GM21576 (cell line): ENCODE measurements at regions not wholly inside any gene's neighbourhood (a gene's known extent, or its start where the extent isn't known, plus 50 kb on each side); places are given as distances from the start of the nearest gene placed in this dataset.
A peak's percentile ranks its signal among the peaks of the same experiment; 100 is the strongest.
"Not testable (repeated sequence)": the region's sequence is repeated elsewhere in the genome, so short reads cannot be mapped to it uniquely, and the experiment has no call there.

Experiments
- ATAC-seq: cut with Tn5 transposase; IDR thresholded peaks from one replicate; pipeline ENCODE4 v1.9.1; 2021; ENCODE audit warnings: mild to moderate bottlenecking, moderate library complexity; ENCODE audit not compliant: unreplicated experiment

DNA sequence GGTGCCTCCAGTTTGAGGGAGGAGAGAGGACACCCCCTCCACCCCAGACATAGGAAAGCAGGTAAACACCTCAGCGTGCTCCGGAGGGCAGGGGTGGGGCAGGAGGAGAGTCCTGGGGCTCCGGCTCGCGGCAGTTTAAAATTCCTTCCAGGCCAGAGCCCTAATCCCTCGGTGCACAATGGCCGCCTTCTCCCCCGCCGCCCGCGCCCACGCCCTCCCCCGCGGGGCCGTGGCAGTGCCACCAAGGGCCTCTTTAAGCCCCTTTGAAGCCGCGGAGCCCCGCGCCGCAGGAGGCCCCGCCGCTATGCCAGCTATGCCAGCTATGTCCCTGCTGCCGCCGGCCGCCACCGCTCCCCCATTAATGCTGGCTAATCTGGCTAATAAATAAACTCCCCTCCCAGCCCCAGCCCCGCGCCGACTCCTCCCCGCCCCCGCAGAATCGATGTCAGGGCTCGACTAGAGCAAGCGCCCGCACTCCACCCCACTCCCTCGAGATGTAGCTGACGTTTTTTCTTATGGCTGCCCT is 125.1 kb downstream of the MRPL14 start:
- ATAC-seq = no peak

- ATAC-seq = no peak
Observed at GRCh38 chr6:44001318-44002066, 125.8 kb downstream of the MRPL14 start.

DNA sequence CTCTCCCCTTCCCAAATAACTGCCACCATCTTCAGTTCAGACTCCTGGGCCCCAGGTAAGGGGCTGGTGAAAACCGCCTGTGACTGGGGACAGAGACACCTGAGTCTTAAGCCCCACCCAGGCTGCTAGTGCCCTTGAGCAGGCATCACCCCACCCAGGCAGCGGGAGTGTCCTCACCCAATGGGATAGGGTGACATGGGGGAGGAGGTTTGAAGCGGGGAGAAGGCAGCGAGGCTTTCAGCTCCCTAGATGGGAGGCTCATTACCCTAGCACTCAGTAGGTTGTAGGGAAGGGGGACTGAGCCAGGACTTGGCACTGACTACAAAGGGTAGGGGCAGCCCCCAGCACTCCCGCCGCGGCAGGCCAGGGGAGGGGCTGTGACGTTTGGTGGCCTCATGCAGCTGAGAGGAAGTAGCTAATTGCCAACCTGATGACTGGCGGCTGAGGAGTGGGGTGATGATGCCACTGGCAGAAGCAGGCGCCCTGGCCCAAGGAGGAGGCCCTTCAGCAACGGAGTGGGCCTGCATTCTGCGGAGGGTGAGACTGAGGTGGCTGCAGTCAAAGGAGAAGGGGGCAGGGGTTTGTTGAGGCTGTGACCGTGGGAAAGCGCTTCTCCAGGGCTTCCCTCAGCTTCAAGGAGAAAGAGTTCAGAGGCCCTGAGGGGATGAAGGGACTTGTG is 126.9 kb downstream of the MRPL14 start:
- peak; percentile 48 for ATAC-seq

DNA sequence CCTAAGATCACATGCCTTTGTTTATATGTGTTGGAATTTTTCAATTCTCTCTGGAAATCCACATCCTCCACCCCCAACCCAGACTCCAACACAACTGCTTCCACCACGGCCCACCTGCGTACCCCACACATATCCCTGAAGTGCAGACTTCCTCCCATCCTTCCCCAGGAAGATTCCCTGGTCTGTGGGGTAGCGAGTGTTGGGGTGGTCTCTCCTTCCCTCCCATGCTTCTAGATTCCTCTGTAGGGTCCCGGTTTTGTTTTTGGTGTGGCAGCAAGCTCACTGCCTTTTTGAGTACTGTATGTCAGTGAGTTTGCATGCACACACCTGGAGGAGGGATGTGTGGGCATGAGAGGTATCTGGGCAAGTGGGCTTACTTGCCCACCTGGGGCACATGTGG is 127.6 kb downstream of the MRPL14 start:
- ATAC-seq = no peak

- not testable (repeated sequence) for ATAC-seq
Observed at GRCh38 chr6:43998592-43999243, 128.5 kb downstream of the MRPL14 start.

- ATAC-seq = not testable (repeated sequence)
Observed at GRCh38 chr6:43997990-43998585, 129.2 kb downstream of the MRPL14 start.

DNA sequence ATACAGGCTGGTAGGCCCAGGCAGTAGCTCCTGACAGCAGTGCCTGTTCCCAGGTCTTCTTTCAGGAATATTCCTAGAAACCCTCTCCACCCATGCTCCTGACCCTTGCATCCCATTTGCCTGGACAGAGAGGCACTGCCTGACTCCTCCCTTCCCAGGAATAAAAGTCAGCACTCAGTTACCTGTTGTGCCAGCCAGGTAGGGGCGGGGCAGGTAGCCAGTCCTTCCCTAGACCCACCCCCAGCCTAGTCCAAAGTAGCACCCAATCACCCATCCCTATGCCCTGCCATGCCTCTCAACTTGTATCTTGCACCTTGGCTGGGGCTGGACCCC is 129.9 kb downstream of the MRPL14 start:
- no peak for ATAC-seq

DNA sequence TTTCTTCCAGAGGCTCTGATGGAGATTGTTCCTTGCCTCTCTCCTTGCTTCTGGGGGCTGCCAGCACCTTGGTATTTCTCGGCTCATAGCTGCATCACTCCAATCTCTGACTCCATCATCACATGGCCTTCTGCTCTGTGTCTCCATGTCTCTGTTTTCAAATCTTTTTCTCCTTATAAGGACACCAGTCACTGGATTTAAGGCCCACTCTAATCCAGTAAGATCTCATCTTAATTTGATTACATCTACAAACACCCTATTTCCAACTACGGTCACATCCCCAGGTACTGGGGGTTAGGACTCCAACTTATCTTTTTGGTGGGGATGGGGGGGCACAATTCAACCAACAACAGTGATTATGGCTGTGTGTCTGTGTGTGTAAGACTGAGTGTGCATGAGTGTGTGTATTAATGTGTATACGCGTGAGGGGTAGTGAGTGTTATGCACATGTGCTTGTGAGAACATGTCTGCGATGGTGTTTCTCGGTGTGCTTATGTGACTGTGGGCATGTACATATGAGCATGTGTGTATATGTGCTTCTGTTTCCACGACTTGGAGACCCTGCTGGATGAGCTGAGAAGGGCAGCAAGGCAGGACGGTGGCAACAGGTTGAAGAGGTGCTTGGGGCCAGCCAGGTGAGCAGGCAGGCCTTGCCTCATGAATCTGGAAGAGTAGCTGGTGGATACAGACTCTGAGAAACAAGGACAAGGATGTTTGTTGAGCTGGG is 130.5 kb downstream of the MRPL14 start:
- no peak for ATAC-seq

DNA sequence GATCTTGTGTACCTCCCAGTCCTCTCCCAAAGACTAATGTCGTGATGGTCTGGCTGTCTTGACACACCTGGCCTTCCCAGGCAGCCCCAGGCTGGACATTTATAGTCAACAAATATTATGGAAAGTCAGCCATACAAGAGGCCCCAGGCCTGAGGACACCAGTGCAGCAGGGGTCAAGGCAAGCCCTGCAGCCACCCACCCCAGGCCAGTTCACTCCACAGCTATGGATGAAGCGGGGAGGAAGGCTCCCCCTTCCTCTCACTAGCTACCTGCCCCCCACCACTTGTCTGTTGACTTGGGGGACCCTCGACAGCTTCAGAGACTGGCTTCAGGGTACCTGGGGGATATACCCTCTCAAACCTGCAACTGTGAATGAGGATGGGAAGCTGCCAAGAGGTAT is 132.1 kb downstream of the MRPL14 start:
- ATAC-seq = no peak

DNA sequence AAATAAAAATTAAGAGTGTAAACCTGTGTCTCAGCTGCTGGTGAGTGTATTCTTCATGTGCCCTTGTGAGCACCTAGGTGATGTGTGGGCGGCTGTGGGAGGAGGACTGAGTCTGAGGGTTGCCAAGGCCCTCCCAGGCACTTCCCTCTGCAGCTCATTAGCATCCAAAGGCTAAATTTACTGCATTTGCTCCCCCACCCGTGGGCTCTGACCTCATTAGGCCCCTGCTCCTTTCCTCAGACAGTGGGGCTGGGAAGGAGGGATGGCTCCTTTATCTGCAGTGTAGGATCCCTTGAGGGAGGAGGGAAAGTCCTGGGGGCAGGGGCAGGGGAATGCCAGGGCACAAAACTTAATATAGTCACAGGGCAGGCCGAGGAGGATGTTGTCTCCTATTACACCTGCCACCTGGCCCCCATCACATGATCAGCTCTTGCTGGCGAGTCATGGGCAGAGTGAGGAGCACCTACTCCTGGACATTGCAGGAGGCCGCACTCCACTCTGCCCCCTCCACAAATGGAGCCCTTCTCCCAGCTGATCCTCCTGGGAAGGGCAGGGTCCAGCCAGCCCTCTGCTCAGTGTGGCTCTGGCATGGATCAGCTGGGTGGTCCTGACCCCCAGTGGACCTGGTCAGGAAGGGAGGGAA is 133.2 kb downstream of the MRPL14 start:
- ATAC-seq = no peak

GRCh38 chr6:43992783-43993644 is 134.2 kb downstream of the MRPL14 start:
- no peak for ATAC-seq

GRCh38 chr6:43992126-43992663 is 135.1 kb downstream of the MRPL14 start:
- no peak for ATAC-seq

DNA sequence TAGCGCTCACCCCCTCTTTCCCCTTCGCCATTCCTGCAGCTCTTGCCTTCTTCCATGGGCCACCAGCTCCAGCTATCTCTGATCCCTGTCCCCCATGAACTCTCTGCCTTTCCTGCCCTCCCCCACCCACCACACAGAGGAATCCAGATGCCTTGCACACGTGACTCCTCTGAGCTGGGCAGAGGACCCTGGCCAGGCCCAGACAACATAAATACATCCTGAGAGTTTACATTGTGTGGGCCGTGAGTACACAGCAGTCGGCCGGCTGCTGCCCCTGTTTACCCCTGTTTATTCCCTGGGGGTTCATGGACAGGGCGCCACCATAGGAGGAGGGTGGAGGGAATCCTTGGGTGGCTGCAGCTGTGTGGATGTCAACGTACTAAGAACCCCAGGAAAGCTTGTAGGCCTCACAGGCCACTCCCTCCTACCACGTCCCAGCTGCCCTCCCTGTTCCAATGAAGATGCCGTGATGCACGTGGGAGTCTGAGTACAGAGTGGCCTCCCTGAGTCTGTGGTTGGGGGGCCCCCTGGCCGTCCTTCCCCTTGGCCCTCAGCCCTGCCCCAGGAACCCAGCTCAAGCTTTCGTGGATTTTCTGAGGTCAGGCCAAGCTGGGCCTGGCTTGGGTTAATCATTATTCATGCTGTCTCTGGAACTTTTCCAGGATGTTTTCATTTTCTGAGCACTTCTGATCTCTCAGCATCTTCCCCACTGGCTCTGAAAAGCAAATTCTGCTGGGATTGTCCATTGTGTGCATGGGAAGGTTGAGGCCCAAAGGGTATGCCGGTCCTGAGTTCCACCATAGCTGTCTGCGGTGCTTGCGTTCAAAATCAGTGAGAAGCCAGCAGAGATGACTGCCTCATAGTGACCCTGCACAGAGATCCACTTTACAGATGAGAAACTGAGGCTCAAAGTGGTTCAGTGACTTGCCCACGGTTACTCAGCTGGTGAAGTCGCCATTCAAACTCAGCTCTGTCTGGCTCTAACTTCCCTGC is 136.3 kb downstream of the MRPL14 start:
- no peak for ATAC-seq

DNA sequence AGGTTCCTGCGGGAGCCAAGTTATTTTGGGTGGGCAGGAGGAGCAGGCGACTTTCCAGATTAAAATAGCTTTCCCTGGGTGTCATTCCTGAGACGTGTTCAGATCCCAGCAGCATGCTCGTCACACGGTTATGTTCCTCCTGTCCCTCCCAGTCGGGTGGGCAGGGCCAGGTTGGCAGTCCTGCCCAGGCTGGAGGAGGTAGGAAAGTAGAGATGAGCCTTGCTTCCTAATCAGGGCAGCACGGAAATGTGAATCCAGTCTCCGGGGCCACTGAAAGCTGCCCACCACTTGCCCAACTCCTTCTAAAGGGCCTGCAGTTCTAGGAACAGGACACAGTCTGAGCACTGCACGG is 137.0 kb downstream of the MRPL14 start:
- ATAC-seq = no peak

DNA sequence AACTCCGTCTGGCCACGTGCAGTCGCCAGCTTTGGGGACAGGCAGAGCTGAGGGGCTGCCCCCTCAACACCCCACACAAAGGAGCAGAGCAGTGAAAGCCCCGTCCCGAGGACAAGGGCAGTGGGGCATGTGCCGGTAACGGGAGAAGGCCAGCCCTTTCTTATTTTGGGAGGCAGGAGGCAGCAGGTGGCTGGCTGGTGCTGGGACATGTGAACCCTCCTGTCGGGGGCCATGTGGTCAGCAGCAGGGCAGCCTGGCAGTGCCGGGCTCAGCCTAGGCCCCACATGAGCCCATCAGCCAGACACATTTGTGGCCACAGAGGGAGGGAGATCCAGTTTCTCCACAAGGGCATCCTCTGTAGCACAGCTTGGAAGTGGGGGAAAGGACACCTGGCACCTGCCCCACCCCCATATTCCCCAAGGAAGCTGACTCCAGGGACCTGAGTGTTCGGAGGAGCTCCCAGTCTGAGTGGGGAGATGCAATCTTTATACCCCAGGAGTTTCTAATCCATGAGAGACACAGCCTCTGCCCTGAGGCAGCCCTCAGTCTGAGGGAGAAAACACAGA is 137.6 kb downstream of the MRPL14 start:
- ATAC-seq = no peak

- no peak for ATAC-seq
Observed at GRCh38 chr6:43988801-43989200, 138.5 kb downstream of the MRPL14 start.

- no peak for ATAC-seq
Observed at GRCh38 chr6:43987838-43988439, 139.3 kb downstream of the MRPL14 start.
